Stimulated activated CD4-positive, alpha-beta T cell treated with anti-CD3 and anti-CD28 coated beads, Interleukin-12 subunit alpha, Interleukin-12 subunit beta, amount 100 ng/mL, for 24 hours (primary cell): ENCODE measurements at regions not wholly inside any gene's neighbourhood (a gene's known extent, or its start where the extent isn't known, plus 50 kb on each side); places are given as distances from the start of the nearest gene placed in this dataset.

ENCODE experiments used
- DNase-seq, 2 experiments: peaks; one replicate each; pipeline ENCODE4 v3.0.0-alpha.2; 2020; ENCODE audit warnings: low read depth in 2 of 2

DNA sequence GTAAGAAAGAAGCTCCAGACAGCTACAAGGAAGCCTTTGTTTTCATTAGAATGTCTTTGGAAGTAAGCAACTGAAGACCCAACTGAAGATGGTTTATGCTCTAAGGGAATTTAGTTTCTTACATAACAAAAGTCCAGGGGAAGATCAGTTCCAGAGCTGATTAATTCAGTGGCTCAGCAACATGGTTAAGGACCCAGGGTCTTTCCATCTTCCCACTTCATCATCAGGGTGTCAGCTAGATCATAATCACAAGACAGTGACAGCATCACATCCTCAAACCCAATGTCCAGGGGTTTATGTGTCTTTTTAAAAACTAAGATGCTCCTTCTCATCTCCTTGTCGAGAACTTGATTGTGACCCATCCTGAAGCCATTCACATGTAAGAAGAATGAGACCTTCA is 119.7 kb upstream of the PRDM1 start:
- no peak for DNase-seq

DNA sequence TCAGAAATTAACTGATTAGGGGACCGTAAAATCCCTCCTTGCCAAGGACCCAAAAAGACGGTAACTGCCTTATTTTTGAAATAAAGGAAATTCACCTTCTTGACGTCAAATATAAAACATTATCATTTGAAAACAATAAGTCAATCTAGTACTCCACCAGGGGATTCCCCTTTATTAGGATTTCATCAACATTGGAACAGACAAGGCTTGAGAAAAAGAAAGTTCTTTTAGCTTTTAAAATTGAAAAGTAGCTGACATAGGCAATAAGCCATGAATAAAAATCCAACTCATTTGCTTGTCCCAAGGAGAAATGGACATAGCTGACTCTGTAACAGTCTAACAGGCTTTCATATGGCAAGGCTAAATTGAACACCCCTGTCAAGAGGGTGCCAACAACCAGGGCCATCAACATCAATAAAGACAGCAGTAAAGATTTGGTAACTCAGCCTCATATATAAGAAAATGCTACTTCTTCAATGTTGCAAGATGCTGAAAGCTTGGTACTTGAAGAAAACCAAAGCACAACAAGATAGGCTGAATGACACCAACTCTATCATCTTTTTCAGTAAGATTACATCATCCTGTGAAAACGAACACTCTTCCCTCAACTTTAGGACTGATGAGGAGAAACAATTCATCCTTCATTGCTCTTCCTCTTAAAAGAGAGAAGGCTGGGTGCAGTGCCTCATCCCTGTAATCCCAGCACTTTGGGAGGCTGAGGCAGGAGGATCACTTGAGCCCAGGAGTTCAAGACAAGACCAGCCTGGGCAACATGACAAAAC is 121.0 kb upstream of the PRDM1 start:
- DNase-seq = no peak

DNA sequence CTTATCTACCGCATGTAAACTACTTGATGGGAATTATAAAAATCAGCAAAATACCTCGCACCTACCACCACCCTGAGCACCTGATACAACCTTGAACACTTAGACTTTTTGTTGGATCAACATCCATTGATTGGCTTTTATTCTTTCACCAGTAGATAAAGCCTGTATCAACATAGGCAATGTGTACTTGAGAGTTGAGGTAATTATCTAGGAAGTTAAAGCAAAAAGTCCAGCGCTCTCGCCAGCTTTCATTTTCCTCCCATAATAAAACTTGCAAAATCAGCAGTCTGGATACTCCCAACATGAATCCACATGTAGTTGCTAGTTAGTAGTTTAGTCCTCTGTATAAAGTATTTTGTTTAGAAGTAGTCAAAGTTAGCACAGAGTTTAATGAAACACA is 132.0 kb upstream of the PRDM1 start:
- DNase-seq = no peak

GRCh38 chr6:105952772-105953690 is 133.1 kb upstream of the PRDM1 start:
- DNase-seq = no peak

- no peak for DNase-seq
These were observed 133.8 kb upstream of the PRDM1 start for GRCh38 chr6:105952326-105952725.

DNA sequence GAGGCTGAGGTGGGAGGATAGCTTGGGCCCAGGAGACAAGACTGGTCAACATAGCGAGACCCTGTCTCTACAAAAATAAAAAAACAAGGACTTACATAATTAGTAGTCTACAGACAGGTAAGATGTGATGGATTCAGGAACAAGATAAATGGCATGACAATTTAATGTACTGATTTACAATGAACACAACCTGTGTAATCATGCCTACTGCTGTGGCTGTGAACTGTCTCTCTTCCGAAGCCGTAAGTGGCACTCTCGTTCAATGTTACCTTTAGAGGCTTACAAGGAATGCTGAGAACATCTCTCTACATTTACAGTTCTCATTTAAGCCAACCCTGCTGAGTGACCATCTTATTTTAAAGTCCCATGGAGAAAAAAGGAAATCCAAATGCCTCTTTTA is 134.8 kb upstream of the PRDM1 start:
- no peak for DNase-seq

GRCh38 chr6:105949869-105950268 is 136.3 kb upstream of the PRDM1 start:
- DNase-seq = no peak

GRCh38 chr6:105943514-105943913 is 142.6 kb upstream of the PRDM1 start:
- DNase-seq = no peak

DNA sequence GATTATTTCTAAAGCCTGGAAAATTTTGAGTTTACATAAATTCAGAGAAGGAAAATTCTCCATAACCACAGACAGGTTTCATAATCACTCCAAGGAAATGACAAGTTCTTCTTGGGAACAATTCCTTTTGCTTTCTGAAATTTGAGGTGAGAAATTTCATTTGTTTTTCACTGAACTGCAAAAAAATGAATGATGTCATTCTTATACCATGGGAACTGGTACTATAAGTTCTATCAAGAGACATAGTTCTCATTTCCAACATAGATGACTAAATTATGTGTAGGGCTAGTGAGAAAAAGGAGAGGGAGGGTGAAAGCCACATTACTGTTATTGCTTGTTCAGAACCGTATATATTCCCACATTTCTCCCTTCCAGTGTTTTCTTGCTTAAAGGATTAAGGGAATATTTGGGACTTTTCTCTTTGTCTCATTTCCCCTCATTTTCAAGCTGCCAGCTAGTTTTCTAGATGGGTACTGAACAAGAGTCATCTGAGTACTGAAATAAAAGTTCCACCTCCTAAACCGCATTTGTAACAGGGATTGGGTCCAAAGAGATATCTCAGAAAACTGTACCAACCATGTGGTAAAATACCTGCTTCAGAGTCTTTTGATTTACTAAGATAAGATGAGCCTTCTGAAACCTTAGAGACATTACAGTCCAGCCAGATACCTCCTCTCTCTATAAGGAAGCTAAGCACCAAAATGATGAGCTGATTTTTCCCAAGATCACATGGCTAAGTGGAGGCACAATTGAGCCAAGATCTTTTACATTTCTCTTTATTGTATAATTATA is 144.3 kb upstream of the PRDM1 start:
- DNase-seq = no peak

- DNase-seq = no peak
These were observed 145.1 kb upstream of the PRDM1 start for GRCh38 chr6:105940990-105941389.

DNA sequence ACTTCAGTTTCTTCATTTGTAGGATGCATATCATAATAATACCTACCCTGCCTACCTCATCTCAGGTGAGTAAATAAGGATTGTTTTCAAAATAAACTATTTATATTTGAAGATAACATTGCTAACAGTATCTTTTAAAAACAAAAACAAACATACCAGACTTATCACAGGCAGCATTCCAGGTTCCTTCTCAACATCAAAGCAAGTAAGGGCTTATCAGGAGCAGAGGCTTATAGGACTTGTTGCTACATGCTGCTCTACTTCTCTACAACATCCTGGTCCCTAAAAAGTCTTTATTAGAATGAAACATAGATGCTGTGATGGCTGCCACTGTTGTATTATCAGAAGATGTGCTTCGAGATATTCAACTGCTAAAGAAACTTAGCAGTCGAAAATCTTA is 149.2 kb upstream of the PRDM1 start:
- no peak for DNase-seq

- DNase-seq = no peak
These were observed 150.7 kb upstream of the PRDM1 start for GRCh38 chr6:105935416-105935815.

DNA sequence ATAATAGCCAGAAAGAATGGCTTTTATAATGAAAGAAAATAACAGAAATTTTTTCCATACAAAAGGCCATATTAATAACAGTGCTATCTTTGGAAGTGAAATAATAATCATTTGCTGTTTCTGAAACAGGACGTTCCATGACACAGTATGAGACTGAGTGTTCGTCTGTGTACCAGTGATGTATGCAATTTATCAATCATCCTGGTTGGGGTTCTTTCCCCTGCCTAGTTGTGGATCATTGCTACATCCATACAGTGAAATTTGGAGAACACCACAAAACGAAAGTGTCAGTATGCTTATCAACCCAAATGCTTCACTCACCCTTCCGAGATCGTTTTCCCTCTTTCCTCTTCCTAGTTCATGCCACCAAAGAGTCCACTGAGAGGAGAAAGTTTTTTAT is 151.4 kb upstream of the PRDM1 start:
- no peak for DNase-seq

DNA sequence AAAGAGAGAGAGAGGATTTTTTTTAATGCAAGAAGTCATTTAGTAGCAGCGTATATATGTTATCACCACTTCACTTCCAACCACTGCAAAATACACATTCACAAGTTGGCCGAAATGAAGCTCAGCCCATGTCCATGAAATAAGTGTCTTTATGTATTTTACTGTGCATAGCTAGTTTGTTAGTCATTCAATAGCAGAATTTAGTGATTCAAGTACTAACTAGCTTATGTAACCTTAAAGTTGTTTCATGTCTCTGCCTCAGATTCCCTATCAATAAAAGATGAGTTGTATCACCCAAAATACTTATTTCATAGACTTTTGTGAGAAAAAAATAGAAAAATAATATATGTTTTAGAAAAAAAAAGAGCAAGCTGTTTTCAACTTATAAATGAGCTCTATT is 153.7 kb upstream of the PRDM1 start:
- no peak for DNase-seq

- no peak for DNase-seq
These were observed 156.5 kb upstream of the PRDM1 start for GRCh38 chr6:105929626-105930025.

DNA sequence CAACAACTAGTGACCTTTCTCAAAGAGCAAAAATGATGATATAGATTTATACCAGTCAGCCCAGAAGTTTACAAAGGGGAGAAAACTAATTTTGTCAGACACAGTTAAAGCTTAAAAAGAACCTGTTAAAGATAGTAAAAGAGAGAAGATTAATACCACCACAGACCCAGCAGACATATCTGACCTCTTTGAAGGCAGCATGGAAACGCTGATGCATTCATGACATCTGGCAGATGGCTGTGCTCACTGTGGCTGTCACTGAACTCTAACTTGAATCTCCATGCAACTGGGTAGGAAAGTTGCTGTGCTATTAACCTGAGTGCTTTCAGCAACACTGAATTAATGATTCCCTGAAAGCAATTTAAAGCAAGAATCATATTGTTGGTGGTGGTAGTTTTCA is 159.8 kb upstream of the PRDM1 start:
- DNase-seq = no peak

DNA sequence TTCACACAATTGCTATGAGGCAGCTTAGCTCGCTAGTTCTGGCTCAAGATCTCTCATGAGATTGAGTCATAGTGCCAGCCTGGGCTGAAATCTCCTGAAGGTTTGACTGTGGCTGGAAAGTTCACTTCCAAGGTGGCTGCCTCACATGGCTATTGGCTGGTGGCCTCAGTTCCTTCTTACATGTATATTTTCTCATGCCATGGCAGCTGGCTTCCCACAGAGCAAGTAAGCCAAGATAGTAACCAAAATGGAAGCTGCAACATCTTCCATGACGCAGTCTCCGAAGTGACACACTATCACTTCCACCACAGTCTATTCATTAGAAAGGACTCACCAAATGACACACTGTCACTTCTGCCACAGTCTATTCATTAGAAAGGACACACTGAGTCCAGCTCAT is 160.4 kb upstream of the PRDM1 start:
- no peak for DNase-seq

DNA sequence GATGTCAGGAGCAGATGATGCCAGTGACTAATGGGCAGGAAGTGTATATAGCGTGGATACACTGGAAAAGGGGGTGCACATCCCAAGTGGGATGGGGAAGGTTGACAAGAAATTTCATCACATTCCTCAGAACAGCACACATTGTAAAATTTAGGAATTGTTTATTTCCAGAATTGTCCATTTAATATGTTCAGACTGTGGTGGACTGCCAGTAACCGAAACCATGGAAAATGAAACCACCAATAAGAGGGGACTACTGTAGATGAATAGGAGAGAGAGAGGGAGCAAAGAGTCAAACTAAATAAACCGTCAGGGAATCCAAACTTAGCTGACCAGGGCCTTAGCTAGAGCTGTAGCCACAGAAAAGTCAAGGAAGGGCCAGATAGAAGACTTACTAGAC is 164.4 kb upstream of the PRDM1 start:
- DNase-seq = no peak

DNA sequence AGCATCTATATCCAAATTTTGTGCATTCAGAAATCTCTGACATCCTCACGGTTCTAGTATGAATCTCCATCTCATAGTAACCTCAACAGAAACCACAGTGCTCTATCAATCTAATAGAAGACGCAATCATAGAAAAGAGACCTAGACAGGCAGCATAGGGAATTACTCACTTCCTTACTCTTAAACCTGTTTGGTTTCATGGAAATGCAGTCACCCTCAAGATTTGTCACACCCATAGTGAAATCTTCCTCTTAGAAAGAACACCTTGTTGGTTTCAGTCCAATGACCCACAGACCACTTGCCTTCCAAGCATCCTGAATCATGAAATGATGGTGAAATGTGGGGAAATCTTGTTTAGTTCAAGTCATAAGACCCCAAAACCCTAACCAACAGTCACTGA is 166.1 kb upstream of the PRDM1 start:
- DNase-seq = no peak

DNA sequence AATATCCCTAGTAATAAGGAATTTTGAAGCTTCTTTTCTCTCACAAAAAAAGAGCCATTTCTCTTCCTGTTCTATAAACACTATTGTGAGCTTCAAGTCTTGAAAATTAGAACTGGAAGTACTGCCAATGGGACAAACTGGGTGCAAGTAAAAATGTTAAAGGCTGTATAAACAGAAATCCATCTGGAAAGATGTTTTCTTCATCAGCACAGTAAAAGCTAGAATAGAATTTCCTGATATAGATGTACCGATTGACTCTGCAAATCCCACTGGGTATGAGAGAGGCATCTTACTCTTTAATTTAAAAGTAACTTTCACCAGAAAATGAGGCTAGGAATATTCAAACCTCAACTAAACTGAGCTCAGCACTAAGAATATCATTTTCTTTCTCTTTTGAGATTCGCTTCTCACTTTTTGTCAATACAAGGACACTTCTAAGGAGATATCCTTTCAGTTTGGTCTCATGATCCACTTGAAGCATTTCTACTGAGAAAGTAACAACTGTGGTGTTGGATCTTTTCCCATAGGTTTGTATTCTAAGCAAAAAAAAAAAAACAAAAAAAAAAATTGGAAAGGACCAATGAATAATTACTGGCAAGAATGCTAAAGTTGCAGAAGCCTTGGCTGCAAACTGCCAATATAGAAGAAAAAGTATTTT is 169.0 kb upstream of the PRDM1 start:
- DNase-seq = no peak

DNA sequence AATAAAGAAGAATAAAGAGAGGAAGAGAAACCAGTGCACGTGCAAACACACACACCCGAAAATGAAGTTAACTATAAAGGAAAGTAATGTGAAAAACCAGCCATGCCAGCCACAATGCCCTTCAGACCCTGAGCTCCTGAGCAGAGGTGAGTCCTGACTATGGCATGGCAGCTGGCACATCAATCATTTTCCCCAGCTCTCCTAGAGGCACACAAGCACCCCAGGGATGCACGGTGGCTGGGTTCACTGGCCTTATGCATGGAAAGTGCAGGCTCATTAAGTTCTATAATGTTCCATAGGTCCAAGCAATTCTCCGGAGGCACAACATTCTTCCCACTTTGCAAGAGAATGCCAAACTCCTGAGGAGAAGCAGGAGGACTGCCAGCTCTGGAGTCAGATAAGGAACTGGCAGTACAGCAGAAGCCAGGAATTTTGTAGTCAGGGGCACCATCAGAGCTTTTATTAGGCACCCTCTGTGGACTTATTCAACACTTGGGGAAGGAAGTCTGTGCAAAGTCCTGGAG is 175.0 kb upstream of the PRDM1 start:
- DNase-seq = no peak

GRCh38 chr6:105909106-105909505 is 177.0 kb upstream of the PRDM1 start:
- no peak for DNase-seq
